ENCODE measurements at regions not wholly inside any gene's neighbourhood (a gene's known extent, or its start where the extent isn't known, plus 50 kb on each side); places are given as distances from the start of the nearest gene placed in this dataset.

- Mint-ChIP-seq H3K27me3 (peaks cover 2% of the 10 kb centered on the region), H3K4me1 (peaks cover 15% of the 10 kb centered on the region), H3K27ac (no peak overlapping the region), H3K4me3 (no peak overlapping the region), H3K36me3 (no peaks in the 10 kb centered on the region), H3K9me3 (ENCODE audit: low read depth) (no peaks in the 10 kb centered on the region)
- ATAC-seq (no peak), DNase-seq (no peak)
- CTCF ChIA-PET, result interaction anchor here (1.1 to 3.2 kb wide), 2 partner anchors 112 to 282 kb away, joined by 3 to 19 read pairs; no protein-coding TSS in a partner anchor
Observed at GRCh38 chr12:93099792-93100191, 170.7 kb upstream of the EEA1 start.

GRCh38 chr12:93100610-93101009 lies 171.5 kb upstream of the EEA1 start:
- ATAC-seq (no peak), DNase-seq (no peak)
- peaks cover 8% of the 10 kb centered on the region for H3K4me1 Mint-ChIP-seq
- H3K27ac Mint-ChIP-seq, result no peak overlapping the region
- H3K27me3 Mint-ChIP-seq, result peaks cover 2% of the 10 kb centered on the region
- no peaks in the 10 kb centered on the region for H3K36me3 Mint-ChIP-seq
- CTCF ChIA-PET, result interaction anchor here (1.1 to 1.4 kb wide), 2 partner anchors 113 to 280 kb away, joined by 3 to 5 read pairs; no protein-coding TSS in a partner anchor
- H3K9me3 Mint-ChIP-seq (ENCODE audit: low read depth), result no peaks in the 10 kb centered on the region
- H3K4me3 Mint-ChIP-seq, result no peak overlapping the region

- no peaks in the 10 kb centered on the region for H3K36me3 Mint-ChIP-seq
- no peak for ATAC-seq
- no peaks in the 10 kb centered on the region for H3K9me3 Mint-ChIP-seq (ENCODE audit: low read depth)
- peaks cover 2% of the 10 kb centered on the region for H3K27me3 Mint-ChIP-seq
- DNase-seq, result no peak
- peaks cover 8% of the 10 kb centered on the region for H3K4me1 Mint-ChIP-seq
- CTCF ChIA-PET, result interaction anchor here (1.1 to 1.4 kb wide), 2 partner anchors 280 to 318 kb away, joined by 4 to 5 read pairs; no protein-coding TSS in a partner anchor
- H3K4me3 Mint-ChIP-seq, result no peak overlapping the region
- no peak overlapping the region for H3K27ac Mint-ChIP-seq
Observed at GRCh38 chr12:93101367-93101766, 172.3 kb upstream of the EEA1 start.

GRCh38 chr12:93102312-93102711 lies 173.2 kb upstream of the EEA1 start:
- CTCF ChIA-PET, result interaction anchor here (1.1 kb wide), 1 partner anchor 317 kb away, joined by 4 read pairs; no protein-coding TSS in a partner anchor
- no peaks in the 10 kb centered on the region for H3K36me3 Mint-ChIP-seq
- ATAC-seq (no peak), DNase-seq (no peak)
- H3K4me3 Mint-ChIP-seq, result no peak overlapping the region
- H3K9me3 Mint-ChIP-seq (ENCODE audit: low read depth), result no peaks in the 10 kb centered on the region
- peaks cover 2% of the 10 kb centered on the region for H3K27me3 Mint-ChIP-seq
- H3K4me1 Mint-ChIP-seq, result peaks cover 6% of the 10 kb centered on the region
- H3K27ac Mint-ChIP-seq, result no peak overlapping the region

GRCh38 chr12:93102744-93103143 lies 173.6 kb upstream of the EEA1 start:
- H3K27me3 Mint-ChIP-seq, result peaks cover 2% of the 10 kb centered on the region
- H3K36me3 Mint-ChIP-seq, result no peaks in the 10 kb centered on the region
- DNase-seq, result no peak
- H3K4me1 Mint-ChIP-seq, result peaks cover 4% of the 10 kb centered on the region
- CTCF ChIA-PET, result no interaction called here
- ATAC-seq, result no peak
- no peaks in the 10 kb centered on the region for H3K9me3 Mint-ChIP-seq (ENCODE audit: low read depth)
- H3K27ac Mint-ChIP-seq, result no peak overlapping the region
- H3K4me3 Mint-ChIP-seq, result no peak overlapping the region

GRCh38 chr12:93103154-93103553 lies 174.1 kb upstream of the EEA1 start:
- CTCF ChIA-PET, result no interaction called here
- Mint-ChIP-seq H3K4me3 (no peak overlapping the region), H3K27me3 (peaks cover 2% of the 10 kb centered on the region), H3K4me1 (peaks cover 3% of the 10 kb centered on the region), H3K27ac (no peak overlapping the region), H3K36me3 (no peaks in the 10 kb centered on the region), H3K9me3 (ENCODE audit: low read depth) (no peaks in the 10 kb centered on the region)
- DNase-seq, result no peak
- ATAC-seq, result no peak

GRCh38 chr12:93104535-93104934 lies 175.4 kb upstream of the EEA1 start:
- ATAC-seq (no peak), DNase-seq (no peak)
- H3K9me3 Mint-ChIP-seq (ENCODE audit: low read depth), result no peaks in the 10 kb centered on the region
- no peaks in the 10 kb centered on the region for H3K4me1 Mint-ChIP-seq
- no peak overlapping the region for H3K27ac Mint-ChIP-seq
- H3K4me3 Mint-ChIP-seq, result no peak overlapping the region
- H3K36me3 Mint-ChIP-seq, result no peaks in the 10 kb centered on the region
- CTCF ChIA-PET, result no interaction called here
- H3K27me3 Mint-ChIP-seq, result peaks cover 2% of the 10 kb centered on the region

- peaks cover 2% of the 10 kb centered on the region for H3K27me3 Mint-ChIP-seq
- H3K4me3 Mint-ChIP-seq, result no peak overlapping the region
- H3K9me3 Mint-ChIP-seq (ENCODE audit: low read depth), result no peaks in the 10 kb centered on the region
- CTCF ChIA-PET, result interaction anchor here (3.7 kb wide), 1 partner anchor 9 kb away, joined by 21 read pairs; no protein-coding TSS in a partner anchor
- no peak overlapping the region for H3K27ac Mint-ChIP-seq
- ATAC-seq (no peak), DNase-seq (no peak)
- H3K4me1 Mint-ChIP-seq, result no peaks in the 10 kb centered on the region
- no peaks in the 10 kb centered on the region for H3K36me3 Mint-ChIP-seq
Observed at GRCh38 chr12:93106910-93107309, 177.8 kb upstream of the EEA1 start.

GRCh38 chr12:93107514-93108312 lies 178.6 kb upstream of the EEA1 start:
- Mint-ChIP-seq H3K27ac (no peak overlapping the region), H3K27me3 (no peaks in the 10 kb centered on the region), H3K9me3 (ENCODE audit: low read depth) (peaks cover 2% of the 10 kb centered on the region), H3K36me3 (no peaks in the 10 kb centered on the region), H3K4me1 (no peaks in the 10 kb centered on the region), H3K4me3 (no peak overlapping the region)
- DNase-seq, result no peak
- no peak for ATAC-seq
- CTCF ChIA-PET, result interaction anchor here (3.7 kb wide), 1 partner anchor 10 kb away, joined by 21 read pairs; no protein-coding TSS in a partner anchor

GRCh38 chr12:93108985-93109384 lies 179.9 kb upstream of the EEA1 start:
- Mint-ChIP-seq H3K4me1 (no peaks in the 10 kb centered on the region), H3K27ac (no peak overlapping the region), H3K9me3 (ENCODE audit: low read depth) (peaks cover 2% of the 10 kb centered on the region), H3K27me3 (peaks cover 3% of the 10 kb centered on the region), H3K4me3 (no peak overlapping the region), H3K36me3 (no peaks in the 10 kb centered on the region)
- CTCF ChIA-PET, result interaction anchor here (3.7 kb wide), 1 partner anchor 11 kb away, joined by 21 read pairs; no protein-coding TSS in a partner anchor
- DNase-seq, result no peak
- no peak for ATAC-seq

- DNase-seq, result no peak
- no peak for ATAC-seq
- H3K4me1 Mint-ChIP-seq, result no peaks in the 10 kb centered on the region
- H3K4me3 Mint-ChIP-seq, result no peak overlapping the region
- CTCF ChIA-PET, result interaction anchor here (1.4 kb wide), 1 partner anchor 12 kb away, joined by 3 read pairs; no protein-coding TSS in a partner anchor
- H3K27ac Mint-ChIP-seq, result no peak overlapping the region
- H3K36me3 Mint-ChIP-seq, result no peaks in the 10 kb centered on the region
- peaks cover 2% of the 10 kb centered on the region for H3K9me3 Mint-ChIP-seq (ENCODE audit: low read depth)
- H3K27me3 Mint-ChIP-seq, result peaks cover 3% of the 10 kb centered on the region
Observed at GRCh38 chr12:93109551-93110203, 180.6 kb upstream of the EEA1 start.

GRCh38 chr12:93111773-93112172 lies 182.7 kb upstream of the EEA1 start:
- no peaks in the 10 kb centered on the region for H3K36me3 Mint-ChIP-seq
- no peak for ATAC-seq
- H3K27me3 Mint-ChIP-seq, result peaks cover 3% of the 10 kb centered on the region
- H3K4me3 Mint-ChIP-seq, result no peak overlapping the region
- DNase-seq, result no peak
- H3K27ac Mint-ChIP-seq, result no peak overlapping the region
- no peaks in the 10 kb centered on the region for H3K4me1 Mint-ChIP-seq
- CTCF ChIA-PET, result no interaction called here
- H3K9me3 Mint-ChIP-seq (ENCODE audit: low read depth), result peaks cover 2% of the 10 kb centered on the region

GRCh38 chr12:93113317-93114006 lies 184.4 kb upstream of the EEA1 start:
- Mint-ChIP-seq H3K4me3 (no peak overlapping the region), H3K27me3 (peaks cover 3% of the 10 kb centered on the region), H3K9me3 (ENCODE audit: low read depth) (peaks cover 2% of the 10 kb centered on the region), H3K27ac (no peak overlapping the region), H3K4me1 (no peaks in the 10 kb centered on the region), H3K36me3 (no peaks in the 10 kb centered on the region)
- DNase-seq (no peak), ATAC-seq (no peak)
- CTCF ChIA-PET, result no interaction called here

All from activated CD8-positive, alpha-beta memory T cell treated with anti-CD3 and anti-CD28 coated beads, Interleukin-2, amount 10 ng/mL, durations not matched to agents 7 days and 5 days (primary cell).